Left ventricle myocardium superior (tissue), 1 donor: ENCODE measurements at regions not wholly inside any gene's neighbourhood (a gene's known extent, or its start where the extent isn't known, plus 50 kb on each side); places are given as distances from the start of the nearest gene placed in this dataset.
"Not testable (repeated sequence)": the region's sequence is repeated elsewhere in the genome, so short reads cannot be mapped to it uniquely, and the experiment has no call there.

Experiments used
- ATAC-seq: fragments of 200-7000 bp; cut with Tn5 transposase; one replicate; pipeline ENCODE4 v1.9.1; 2020; ENCODE audit warnings: mild to moderate bottlenecking, moderate library complexity
- DNase-seq: peaks from one replicate; pipeline ENCODE4 v3.0.0-alpha.2; 2020
- intact Hi-C: fragments of 100-400 bp; cut with micrococcal nuclease; formaldehyde crosslinking; loops from one replicate; pipeline ENCODE4 v1.11.0; 2022
- donor health status: DM: no; HTN: yes; CAD: no; lungs with severe emphysema.

DNA sequence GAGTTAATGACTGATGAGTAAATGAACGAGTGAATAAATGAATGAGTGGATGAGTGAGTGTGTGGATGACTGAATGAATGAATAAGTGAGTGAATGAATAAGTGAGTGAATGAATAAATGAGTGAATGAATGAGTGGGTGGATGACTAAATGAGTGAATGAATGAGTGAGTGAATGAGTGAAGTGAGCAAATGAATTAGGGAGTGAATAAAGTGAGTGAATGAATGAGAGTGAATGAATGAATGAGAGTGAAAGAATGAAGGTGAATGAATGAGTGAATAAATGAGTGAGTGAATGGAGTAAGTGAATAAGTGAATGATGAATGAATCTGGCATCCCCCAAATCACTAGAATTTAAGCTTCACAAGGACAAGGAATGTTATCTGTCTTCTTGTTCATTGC, 1253.0 kb downstream of the TYW1 start:
- ATAC-seq (no peak), DNase-seq (no peak)
- intact Hi-C loops: no loop called here

DNA sequence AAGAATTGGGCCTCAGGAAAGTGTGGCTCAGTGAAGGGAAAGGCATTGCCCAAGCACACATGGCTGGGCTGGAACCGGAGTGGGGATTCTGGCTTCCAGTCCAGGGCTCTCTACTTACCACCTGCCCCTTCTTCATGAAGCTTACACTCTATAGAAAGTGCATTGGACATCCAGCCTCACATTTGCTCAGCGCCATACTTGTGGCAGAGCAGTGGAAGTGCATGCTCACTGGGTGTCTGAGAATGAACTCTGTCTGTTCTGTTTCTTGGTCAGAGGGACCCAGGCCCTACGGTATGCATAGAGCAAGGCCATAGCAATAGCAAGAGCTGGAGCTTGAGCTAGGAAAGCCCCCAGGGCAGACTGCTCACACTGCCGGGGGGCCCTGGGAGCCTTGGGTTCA, 1253.5 kb downstream of the TYW1 start:
- intact Hi-C loops: no loop called here
- ATAC-seq (no peak), DNase-seq (no peak)

DNA sequence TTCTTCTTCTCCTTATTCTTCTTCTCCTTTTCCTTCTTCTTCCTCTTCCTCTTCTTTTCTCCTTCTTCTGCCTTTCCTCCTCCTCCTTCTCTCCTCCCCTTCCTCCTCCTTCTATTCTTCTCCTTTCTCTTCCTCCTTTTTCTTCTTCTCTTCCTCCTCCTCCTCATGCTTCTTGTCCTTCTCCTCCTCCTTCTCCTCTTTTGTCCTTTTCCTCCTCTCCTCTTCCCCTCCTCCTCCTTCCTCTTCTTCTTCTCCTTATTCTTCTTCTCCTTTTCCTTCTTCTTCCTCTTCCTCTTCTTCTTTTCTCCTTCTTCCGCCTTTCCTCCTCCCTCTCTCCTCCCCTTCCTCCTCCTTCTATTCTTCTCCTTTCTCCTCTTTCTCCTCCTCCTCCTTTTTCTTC, 1258.2 kb downstream of the TYW1 start:
- intact Hi-C loops, ATAC-seq, DNase-seq: not testable (repeated sequence)

DNA sequence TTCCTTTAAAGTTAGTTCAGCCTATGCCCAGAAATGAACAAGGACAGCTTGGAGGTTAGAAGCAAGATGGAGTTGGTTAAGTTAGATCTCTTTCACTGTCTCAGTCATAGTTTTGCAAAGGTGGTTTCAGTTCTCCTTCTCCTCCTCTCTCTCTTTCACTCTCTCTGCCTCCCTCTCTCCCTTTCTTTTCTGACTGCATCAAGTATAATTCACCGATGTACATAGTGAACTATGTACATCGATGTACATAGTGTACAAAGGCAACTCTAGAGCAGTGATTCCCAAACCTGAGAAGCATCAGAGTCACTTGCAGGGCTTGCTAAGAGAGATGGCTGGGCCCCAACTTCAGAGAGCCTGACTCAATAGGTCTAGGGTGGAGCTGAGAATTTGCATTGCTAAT, 1259.7 kb downstream of the TYW1 start:
- ATAC-seq (no peak), DNase-seq (no peak)
- intact Hi-C loops: no loop called here

DNA sequence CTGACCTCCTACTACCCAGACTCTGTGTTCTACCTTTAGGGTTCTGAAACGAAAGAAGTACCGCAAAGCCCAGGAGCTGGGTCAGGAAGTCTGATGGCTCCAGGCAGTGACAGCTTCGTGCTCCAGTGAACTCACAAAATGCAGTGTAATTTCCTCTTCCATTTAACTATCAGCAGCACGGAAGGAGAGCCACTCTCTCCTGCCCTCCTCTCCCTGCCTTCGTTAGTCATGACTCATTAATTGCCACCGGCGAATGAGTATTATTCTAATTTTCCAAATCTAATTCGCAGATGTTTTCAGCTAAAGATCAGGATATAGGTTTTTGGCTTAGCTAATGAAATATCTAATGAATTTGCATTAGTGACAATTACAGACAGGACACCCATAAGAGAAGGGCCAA, 1262.0 kb downstream of the TYW1 start:
- no peak for DNase-seq
- no peak for ATAC-seq
- intact Hi-C loops: no loop called here

DNA sequence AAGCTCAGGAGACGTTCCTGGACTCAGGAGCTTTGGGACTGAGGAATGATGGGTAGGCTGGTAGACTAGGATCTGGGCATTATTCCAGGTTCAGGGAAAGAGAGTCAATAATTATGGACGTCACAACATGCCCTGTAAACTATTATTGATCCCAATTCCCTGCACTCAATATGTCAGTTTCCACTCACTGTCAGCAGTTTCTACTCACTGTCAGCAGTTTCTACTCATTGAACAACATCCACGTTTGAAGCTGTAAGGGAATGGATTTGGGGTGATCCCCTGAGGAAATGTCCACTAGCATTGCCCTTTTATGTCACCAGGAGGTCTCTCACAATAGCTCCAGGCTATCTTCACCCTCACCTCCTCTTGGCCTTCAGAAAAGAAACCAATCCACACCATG, 1268.6 kb downstream of the TYW1 start:
- intact Hi-C loops: no loop called here
- DNase-seq (no peak), ATAC-seq (no peak)

DNA sequence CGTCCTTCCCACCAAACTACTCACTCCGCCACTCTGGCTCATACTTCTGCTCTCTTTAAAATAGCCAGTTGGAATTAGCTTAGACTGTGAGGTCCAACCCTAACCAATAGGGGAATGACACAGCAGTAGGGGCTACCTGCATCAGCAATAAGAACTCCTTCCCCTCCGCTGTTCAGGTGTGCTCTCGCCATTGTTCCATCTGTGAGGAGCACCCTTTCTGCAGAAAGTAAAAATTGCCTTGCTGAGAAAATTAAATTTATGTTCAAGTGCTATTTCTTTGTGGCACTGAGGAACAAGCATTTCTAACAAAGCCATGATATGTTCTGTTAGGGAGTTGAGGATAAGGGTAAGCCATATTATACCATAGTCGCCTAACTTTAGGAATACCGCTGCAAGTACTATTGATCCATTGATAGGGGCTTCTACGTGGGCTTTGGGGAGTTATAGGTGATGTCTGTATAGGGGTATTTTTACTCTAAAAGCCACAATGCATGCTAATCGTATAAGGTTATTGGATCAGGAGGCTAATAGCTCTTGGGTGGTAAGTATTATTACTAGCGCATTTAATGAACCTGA, 1269.5 kb downstream of the TYW1 start:
- intact Hi-C loops: no loop called here
- DNase-seq (no peak), ATAC-seq (no peak)

DNA sequence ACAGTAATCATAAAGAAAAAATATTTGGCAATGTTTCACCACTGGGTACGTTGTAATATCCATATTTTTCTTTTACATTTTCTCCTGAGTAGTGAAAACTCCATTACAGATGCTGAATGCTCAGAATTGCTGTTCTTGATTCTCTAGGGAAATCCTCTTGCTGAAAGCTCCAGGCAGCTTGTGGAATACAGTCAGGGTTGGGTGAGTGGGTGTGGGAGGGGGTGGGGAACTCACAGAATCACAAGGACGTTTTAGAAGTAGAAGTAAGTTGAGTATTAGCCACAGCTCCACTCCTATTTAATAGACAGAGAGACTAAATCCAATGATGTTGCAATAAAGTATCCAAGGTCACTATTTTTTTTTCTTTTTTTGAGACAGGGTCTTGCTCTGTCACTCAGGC, 1270.9 kb downstream of the TYW1 start:
- no peak for ATAC-seq
- intact Hi-C loops: no loop called here
- no peak for DNase-seq

DNA sequence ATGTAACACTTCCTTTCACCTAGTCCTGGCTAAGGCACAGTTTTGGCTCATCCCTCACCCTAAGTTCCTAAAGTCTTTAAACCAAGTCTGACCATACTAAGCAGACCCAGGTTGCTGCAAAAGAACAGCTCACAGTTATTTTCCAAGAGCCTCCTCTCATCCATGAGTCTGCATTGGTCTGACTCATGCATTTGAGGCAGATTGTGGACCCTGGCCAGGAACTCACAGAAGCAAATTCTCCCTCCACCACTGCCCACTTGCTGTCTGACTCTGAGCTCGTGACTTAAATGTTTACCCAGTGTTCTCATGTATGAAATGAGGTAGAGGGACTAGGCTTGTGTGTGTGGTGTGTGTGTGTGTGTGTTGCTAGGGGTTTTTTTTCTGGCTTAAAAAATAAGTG, 1272.8 kb downstream of the TYW1 start:
- ATAC-seq: no peak
- no peak for DNase-seq
- intact Hi-C loops: no loop called here

DNA sequence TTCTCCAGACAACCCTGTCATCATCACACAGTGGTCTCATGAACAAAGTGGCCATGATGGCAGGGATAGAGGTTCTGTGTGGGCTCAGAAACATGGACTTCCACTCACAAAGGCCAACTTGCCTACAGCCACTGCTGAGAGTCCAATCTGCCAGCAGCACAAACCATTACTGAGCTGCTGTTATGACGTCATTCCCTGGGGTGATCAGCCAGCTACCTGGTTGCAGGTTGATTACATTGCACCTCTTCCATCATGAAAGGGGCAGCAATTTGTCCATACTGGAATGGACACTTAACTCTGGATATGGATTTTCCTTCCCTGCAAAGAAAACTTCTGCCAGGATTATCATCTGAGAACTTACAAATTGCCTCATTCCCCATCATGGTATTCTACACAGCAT, 1275.9 kb downstream of the TYW1 start:
- intact Hi-C loops: no loop called here
- no peak for ATAC-seq
- DNase-seq: no peak

DNA sequence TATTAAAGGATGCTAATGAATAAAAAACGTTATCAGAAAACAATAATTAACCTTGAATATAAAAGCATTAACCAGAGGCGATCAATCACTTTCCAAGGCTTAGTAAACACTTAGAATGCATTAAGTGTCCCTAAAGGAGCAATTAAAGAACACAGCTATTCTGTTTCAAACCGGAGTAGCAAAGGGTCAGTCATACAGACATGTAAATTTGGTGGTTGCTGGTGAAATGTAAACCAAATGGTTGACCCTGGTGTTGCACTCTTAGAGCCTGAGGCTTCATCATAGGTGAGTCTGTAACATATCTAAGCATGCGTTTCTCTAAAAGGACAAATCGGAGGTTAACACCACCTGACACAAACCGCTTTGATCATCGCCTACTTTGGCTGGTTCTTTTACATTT, 1280.1 kb downstream of the TYW1 start:
- ATAC-seq (no peak), DNase-seq (no peak)
- intact Hi-C loops: no loop called here

DNA sequence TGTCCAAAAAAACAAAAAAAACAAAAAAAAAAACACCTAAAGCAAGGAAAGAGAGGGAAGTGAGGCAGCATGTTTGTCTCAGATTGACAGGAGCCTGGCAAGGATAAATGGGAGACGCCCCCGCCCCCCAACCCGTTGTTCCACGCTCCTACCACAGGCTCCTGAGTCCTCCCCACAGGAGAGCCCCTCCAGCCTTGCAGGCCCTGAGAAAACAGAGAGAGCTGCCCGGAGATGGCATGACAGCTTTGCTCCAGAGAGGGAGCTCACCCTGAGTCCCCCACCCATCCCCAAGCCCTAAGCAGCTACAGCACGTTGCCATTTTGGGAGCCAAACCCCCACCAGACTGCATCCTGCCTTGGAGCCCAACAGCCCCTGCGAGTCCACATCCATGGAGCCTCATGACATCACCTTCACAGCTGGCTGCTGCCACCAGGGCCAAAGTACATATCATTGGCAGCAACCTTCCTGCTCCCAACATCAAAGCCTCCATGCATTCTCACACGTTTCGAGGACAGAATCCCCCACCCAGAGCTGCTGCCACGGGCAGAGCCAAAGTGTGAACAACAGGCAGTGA, 1283.3 kb downstream of the TYW1 start:
- no peak for DNase-seq
- ATAC-seq: no peak
- intact Hi-C loops: loop anchor here (10.0 kb wide), 1 partner anchor 65 kb away; no protein-coding TSS in a partner anchor

DNA sequence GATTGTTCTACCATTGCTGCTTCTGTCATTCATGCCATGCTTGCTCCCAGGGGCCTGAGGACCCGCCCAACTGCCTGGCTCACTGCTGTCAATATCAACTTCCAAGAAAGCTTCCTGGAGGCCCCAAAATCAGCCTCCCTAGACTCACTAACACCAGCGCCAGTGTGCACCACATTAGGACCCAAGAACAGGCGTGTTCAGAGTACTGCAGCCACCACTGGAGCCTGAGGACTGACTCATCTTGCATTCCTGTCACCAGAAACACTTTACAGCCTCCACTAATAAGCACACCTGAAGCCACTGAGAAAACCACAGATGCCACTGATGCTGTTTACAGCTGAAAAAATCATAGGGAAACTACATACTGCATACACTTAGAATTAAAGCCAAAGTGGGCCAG, 1284.3 kb downstream of the TYW1 start:
- intact Hi-C loops: loop anchor here (10.0 kb wide), 1 partner anchor 64 kb away; no protein-coding TSS in a partner anchor
- no peak for DNase-seq
- no peak for ATAC-seq

DNA sequence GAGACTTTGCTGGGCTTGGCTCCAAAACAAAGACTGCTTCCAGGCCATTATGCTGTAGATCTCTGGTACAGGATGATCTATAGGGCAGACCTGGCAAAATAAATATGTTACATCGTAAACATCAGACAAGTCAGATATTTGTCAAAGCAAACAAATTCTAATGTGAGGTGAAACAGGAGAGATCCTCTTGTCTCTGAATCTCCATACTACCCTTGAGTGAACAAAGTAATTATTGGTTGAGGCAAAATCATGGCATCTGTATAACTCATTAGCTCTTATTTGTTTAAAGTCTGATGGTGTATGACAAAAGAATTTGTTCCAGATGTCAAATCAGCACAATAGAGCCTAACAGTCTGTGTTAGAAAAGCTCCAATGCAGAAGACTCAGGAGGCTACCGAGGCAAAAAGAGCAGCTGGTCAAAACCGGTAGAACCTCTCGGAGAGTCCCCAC, 1291.5 kb downstream of the TYW1 start:
- intact Hi-C loops: loop anchor here (10.0 kb wide), 1 partner anchor 57 kb away; no protein-coding TSS in a partner anchor
- ATAC-seq (no peak), DNase-seq (no peak)

DNA sequence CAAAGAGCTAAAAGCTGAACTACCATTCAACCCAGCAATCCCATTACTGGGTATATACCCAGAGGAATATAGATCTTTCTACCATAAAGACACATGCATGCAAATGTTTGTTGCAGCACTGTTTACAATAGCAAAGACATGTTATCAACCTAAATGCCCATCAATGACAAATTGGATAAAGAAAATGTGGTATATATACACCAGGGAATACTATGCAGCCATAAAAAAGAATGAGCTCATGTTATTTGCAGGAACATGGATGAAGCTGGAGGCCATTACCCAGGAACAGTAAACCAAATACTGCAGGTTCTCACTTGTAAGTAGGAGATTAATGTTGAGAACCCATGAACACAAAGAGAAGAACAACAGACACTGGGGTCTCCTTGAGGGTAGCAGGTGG, 1295.1 kb downstream of the TYW1 start:
- DNase-seq (no peak), ATAC-seq (no peak)
- intact Hi-C loops: no loop called here

DNA sequence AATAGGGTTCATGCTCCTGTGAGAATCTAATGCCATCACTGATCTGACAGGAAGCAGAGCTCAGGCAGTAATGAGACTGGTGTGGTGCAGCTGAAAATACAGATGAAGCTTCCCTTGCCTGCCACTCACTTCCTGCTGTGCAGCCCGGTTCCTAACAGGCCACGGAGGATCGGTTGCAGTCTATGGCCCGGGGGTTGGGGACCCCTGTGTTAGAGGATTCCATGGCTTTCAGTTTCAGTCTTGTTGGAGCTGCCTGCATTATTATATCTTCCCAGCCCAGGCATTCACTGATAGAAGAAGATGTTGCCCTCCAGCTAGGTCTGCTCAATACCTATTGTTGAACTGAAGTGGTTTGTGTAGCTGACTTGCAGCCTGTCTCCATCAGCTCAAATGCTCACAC, 1298.8 kb downstream of the TYW1 start:
- DNase-seq: no peak
- intact Hi-C loops: no loop called here
- no peak for ATAC-seq

DNA sequence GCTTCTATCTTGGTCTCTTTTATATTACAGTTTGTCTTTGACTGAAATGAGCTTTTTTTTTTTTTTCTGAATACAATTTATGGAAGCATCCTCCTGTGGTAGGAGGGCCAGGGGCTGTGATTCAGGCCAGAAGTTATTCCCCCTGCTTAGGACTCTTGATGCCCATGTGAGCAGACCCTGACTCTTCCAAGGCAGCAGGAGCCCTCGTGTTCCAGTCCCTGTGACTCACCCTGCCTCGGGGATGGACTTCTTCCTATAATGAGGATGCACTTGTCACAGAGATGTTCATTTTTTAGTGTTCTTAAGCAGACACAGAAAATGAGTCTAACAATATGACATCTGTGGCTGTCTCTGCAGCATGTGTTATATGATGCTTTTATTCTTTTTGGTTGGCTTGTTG, 1293.7 kb upstream of the AUTS2 start:
- intact Hi-C loops: no loop called here
- DNase-seq: no peak
- no peak for ATAC-seq

DNA sequence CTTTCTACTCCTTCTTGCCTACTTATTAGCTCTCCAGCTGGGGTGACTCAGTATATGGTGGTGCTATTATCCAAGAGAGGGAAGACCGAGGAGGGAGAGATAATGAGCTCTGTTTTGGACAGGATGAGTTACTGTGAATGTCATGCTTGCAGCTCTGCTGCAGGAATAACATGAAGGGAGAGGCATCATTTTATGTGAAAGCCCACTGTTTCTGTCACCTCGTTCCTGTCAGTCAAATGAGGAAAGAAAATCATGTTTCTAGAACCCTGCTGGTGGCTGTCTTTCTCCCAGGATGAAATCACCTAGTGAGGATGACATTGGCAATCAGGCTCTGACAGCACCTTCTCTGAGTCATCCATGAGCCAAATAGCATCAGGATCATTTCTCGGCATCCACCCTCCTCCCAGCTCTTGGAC, 1291.6 kb upstream of the AUTS2 start:
- intact Hi-C loops: no loop called here
- ATAC-seq: no peak
- no peak for DNase-seq

DNA sequence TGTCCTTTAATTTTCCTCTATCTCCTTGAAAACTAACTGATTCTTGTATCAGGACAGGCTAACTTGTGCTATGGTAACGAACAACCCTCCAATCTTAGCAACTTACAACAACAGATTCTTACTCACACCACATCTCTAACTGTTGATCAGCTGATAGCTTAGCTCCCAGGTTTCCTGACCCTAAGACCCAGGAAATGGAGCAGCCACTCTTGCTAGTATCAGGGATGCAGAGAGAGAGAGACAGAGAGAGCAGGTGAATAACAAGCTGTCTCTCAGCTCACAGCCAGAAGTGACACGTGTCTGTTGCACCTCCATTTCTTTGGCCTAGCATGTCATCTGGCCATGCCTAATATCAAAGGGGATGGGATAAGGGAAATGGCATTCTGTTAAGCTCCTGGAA, 1289.0 kb upstream of the AUTS2 start:
- no peak for ATAC-seq
- no peak for DNase-seq
- intact Hi-C loops: no loop called here

DNA sequence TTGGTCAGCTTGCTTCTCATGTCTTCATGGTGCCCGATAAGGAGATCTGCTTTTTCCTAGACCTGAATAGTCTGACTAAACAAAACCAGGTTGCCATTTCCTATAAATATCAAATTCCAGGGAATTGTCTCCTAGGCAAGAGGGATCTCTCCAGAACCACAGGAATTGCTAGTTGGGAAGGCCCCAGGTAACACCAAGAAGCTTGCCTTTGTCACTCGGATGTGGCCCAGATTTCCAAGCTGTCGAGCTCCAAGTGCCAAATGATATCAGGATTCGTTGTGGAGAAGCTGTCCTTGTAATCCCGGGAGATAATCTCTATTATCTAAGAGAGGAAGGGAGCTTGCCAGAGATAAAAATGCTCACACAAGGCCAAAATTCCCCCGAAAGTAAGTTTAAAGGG, 1288.5 kb upstream of the AUTS2 start:
- intact Hi-C loops: no loop called here
- no peak for ATAC-seq
- no peak for DNase-seq

DNA sequence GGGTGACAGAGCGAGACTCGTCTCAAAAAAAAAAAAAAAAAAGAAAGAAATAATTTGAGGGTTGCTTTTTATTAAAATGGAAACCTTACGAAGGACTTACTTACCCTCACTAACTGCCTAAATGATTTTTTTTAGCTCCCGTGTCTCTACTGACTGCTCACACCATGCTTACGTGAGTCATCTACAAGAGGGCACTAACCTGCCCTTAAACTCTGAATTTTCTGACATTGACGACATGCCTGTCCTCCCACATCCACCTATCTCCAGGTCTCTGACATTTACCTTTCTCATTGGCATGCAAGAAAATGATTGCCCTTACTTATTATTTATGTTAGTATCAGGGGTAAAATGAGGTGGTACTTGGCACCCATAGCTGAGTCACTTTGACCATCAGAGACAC, 1286.3 kb upstream of the AUTS2 start:
- no peak for ATAC-seq
- no peak for DNase-seq
- intact Hi-C loops: no loop called here

DNA sequence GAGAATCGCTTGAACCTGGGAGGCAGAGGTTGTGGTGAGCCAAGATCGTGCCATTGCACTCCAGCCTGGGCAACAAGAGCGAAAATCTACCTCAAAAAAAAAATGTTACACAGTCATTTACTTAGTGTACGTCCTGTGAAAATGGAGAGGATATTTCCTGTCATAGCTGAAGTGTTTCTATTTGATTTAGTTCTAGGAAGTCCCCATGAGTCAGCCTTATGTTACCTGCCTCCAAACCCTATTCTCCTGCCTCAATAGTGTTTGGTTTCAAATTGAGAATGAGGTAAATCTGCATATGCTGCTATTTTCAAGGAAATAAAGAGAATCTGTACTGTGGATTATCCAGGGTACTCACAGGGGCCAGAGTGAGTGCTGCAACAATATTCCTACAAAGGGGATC, 1284.5 kb upstream of the AUTS2 start:
- no peak for ATAC-seq
- intact Hi-C loops: no loop called here

More for the DNA sequence above, 1284.5 kb upstream of the AUTS2 start:
- no peak for DNase-seq
